ENCODE measurements at regions not wholly inside any gene's neighbourhood (a gene's known extent, or its start where the extent isn't known, plus 50 kb on each side); places are given as distances from the start of the nearest gene placed in this dataset.

DNA sequence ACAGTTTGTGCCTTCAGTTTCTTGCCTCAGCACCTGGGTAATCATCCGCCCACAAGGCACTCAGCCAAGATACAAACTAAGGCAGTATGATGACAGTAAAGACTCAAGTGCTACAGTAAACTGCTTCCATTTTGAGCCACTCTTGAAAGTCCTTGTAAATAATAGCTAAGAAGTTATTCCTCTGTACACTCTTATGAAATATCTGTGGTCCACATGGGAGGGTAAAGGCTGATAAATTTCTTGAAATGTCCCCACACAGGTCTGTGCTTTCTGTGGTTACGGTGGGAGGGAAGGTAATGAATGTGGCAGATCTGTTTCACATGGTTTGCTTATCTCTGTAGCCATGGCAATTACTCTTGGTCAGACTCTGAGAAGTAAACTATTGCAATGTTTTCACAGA is 551.0 kb upstream of the ZWINT start:
- TF ChIP-seq, protein P1, sequence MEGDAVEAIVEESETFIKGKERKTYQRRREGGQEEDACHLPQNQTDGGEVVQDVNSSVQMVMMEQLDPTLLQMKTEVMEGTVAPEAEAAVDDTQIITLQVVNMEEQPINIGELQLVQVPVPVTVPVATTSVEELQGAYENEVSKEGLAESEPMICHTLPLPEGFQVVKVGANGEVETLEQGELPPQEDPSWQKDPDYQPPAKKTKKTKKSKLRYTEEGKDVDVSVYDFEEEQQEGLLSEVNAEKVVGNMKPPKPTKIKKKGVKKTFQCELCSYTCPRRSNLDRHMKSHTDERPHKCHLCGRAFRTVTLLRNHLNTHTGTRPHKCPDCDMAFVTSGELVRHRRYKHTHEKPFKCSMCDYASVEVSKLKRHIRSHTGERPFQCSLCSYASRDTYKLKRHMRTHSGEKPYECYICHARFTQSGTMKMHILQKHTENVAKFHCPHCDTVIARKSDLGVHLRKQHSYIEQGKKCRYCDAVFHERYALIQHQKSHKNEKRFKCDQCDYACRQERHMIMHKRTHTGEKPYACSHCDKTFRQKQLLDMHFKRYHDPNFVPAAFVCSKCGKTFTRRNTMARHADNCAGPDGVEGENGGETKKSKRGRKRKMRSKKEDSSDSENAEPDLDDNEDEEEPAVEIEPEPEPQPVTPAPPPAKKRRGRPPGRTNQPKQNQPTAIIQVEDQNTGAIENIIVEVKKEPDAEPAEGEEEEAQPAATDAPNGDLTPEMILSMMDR (IDR thresholded peaks at IDR 0.05; ENCODE audit: low read length, missing control alignments): no peak
- no peak for DNase-seq (ENCODE audit: low read depth)
- no peak overlapping the region for H3K4me3 ChIP-seq (replicated peaks; ENCODE audit: low read depth, low read length)

DNA sequence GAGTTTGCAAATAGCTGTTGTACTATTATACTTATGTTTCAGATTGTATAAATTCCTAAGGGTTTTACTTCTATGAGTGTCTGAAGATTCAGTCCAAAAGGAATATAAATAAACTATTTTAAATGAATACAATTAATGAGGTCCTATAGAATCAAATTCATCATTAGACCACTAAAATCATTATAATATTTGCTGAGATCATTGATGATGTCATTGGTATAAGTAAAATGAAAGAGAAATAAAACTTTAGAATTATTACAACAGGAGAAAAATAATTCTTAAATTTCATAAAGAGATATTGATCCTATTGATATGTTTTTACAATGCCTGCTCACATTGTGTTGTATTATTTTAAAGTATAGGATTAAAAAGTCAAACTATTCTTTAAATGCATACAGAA is 544.0 kb upstream of the ZWINT start:
- no peak for DNase-seq (ENCODE audit: low read depth)
- no peak overlapping the region for H3K4me3 ChIP-seq (replicated peaks; ENCODE audit: low read depth, low read length)
- TF ChIP-seq, protein P1 (IDR thresholded peaks at IDR 0.05; ENCODE audit: low read length, missing control alignments): no peak

DNA sequence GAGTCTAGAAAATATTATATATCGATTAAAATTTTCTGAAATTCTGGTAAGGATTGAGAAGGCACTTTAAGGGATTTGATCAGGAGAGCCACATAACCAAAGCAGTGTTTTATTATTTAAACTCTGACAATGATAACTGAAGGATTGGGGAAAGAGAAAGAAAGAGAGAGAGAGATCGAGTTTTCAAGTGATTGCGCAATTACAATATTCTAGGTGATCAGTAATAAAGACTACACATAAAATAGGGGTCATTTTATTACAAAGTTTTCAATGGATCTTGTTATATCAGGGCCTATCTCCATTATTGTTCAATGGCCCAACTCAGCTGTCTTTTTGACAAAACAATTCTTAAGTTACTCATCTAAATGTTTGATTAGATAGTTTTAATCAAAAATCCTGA is 541.5 kb upstream of the ZWINT start:
- H3K4me3 ChIP-seq (replicated peaks; ENCODE audit: low read depth, low read length): no peak overlapping the region
- no peak for DNase-seq (ENCODE audit: low read depth)
- TF ChIP-seq, protein P1 (IDR thresholded peaks at IDR 0.05; ENCODE audit: low read length, missing control alignments): no peak

DNA sequence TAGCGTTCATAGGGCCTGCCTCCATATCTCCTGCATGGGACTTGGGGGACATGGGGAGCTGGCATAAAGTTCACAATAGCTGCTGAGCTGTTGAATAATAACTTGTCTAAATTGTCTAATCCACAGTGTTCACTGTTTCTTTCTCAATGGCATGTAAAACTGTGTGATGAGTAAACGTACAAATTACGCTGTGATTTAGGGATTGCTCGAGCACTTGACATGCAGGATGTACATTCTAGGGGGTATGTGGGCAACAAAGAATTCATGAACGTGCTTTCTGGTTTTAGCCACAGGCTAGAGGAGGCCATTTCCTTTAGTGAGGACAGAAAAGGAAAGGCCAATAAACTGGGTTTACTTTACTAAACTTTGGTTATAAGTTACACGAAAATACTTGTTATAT is 534.2 kb upstream of the ZWINT start:
- TF ChIP-seq, protein P1 (IDR thresholded peaks at IDR 0.05; ENCODE audit: low read length, missing control alignments): no peak
- H3K4me3 ChIP-seq (replicated peaks; ENCODE audit: low read depth, low read length): no peak overlapping the region
- DNase-seq (ENCODE audit: low read depth): no peak

DNA sequence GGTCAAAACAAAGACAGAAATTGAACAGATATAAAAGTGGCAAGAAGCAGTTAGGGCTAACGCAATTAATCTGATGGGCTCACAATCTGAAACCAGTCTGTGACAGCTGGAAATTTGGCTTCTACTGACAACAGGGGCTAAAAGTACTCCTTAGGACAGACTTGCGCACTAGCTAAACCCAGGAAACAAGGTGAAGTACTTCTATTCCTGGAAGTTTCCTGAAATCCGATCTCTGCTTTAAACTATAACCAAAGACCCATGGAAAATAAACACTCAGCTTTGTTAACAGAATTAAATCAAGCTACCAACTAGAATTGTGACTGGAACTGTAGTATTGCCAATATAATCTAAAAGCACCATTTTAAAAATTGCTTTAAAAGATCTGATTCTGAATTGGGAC is 520.2 kb upstream of the ZWINT start:
- no peak for DNase-seq (ENCODE audit: low read depth)
- H3K4me3 ChIP-seq (replicated peaks; ENCODE audit: low read depth, low read length): no peak overlapping the region
- TF ChIP-seq, protein P1 (IDR thresholded peaks at IDR 0.05; ENCODE audit: low read length, missing control alignments): no peak

DNA sequence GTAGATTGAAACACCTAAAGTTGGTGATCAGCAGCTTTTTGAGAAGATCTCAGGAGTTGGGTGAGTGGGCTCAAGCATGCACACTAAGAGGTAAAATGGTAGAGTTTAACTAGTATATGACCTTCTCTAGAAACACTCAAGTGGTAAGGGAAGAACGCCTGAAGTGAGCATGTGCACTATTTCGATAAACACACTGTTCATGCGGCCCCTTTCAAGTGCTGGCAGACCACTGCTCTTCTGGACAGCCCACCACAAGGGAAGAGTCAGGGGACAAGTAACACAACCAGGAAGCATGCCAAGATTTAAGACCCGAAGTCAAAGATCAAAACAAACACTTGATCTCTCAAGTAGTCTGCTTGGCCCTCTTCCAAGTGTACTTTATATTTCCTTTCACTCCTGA is 519.5 kb upstream of the ZWINT start:
- no peak overlapping the region for H3K4me3 ChIP-seq (replicated peaks; ENCODE audit: low read depth, low read length)
- TF ChIP-seq, protein P1 (IDR thresholded peaks at IDR 0.05; ENCODE audit: low read length, missing control alignments): no peak
- DNase-seq (ENCODE audit: low read depth): no peak

DNA sequence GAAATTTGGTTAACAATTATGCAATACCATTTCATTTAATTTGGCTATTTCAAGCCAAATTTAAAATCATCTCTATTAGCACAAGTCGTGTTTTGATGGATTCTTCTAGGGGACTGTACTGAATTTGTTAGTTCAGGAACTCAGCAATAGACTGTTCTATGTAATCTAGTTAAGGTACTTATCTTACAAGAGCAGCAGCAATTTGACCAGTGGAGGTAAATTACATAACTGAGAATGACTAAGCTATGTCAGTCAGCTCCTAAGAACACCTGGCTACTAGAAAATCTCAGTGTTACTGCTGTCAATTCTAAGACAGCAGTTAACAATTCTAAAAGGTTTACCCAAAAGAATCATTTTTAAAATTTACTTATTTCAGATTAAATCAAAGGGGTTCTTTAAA is 513.9 kb upstream of the ZWINT start:
- H3K4me3 ChIP-seq (replicated peaks; ENCODE audit: low read depth, low read length): no peak overlapping the region
- TF ChIP-seq, protein P1 (IDR thresholded peaks at IDR 0.05; ENCODE audit: low read length, missing control alignments): no peak
- DNase-seq (ENCODE audit: low read depth): no peak
